ENCODE measurements at regions not wholly inside any gene's neighbourhood (a gene's known extent, or its start where the extent isn't known, plus 50 kb on each side); places are given as distances from the start of the nearest gene placed in this dataset.
"Not testable (repeated sequence)": the region's sequence is repeated elsewhere in the genome, so short reads cannot be mapped to it uniquely, and the experiment has no call there.

DNA sequence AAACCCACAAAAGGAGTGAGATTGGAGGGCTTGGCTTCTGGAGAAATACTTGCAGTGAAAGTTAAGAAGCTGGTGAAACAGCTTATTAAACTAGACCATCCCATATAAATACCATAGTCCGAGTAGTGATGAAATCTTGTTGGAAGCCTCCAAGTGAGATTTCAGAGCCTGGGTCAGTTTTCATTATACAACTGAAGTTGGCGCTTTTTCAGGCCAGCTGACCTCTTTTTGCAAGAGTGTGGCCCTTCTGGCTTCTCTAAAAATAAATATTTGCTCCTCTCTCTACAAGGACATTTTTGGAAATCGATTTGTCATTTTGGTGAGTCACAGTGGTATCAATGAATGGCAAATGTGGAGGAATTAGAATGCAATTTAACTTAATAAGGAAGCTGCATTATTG, 51.2 kb upstream of the THRB start:
- no peak for DNase-seq

DNA sequence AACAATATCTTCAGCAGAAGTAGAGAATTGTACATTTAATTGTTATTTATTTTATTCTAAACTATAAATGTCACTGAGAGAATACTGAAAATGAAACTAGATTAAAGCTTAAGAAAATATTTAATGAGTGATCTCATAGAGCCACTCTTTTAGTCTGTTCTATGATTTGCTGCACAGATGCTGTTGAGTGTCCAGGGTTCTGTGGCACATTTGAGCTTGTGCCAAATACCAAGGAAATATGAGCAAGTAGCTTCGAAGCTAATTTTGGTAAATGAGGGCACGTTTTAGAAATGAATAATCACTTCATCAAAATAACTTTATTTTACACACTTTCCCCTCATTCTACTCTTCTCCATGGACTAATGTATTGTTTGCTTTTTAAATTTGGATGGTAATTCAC, 53.6 kb upstream of the THRB start:
- peak; percentile 0 for DNase-seq

DNA sequence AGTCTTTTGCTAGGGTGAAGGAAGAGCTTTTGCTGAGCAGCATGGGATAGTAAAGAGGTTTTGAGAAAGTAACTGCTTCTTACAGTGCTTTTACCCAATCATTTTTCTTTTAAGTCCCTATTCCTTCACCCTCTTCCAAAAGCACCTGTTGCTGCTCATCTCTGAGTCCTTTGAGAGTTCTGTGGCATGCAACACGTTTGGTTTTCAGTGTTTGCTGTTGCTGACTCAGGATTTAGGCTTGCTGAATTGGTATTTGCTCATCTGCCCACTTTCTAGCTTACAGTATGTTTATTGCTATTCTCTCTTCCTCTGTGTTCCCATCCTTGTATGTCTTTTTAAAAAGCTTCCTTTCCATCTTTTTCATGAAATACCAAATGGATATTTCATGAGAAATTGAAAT, 55.9 kb upstream of the THRB start:
- DNase-seq = no peak

DNA sequence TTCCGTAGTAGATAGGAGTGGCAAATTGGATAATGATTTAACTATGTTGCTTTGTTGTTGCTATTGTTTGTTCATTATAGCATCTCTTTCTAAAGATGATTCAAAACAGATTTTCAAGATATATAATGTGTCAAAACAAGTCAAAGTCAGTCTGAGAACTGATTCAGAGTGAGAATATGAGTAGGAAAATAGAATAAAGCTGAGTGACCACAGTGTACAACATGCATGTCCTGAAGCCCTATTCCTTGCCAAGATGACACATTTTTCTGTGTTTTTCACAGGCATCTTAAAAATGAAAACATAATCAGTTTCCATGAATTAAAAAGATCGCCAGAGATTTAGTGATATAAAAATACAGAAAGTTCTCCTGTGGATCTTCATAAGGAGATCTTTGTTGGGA, 57.0 kb upstream of the THRB start:
- DNase-seq = no peak

DNA sequence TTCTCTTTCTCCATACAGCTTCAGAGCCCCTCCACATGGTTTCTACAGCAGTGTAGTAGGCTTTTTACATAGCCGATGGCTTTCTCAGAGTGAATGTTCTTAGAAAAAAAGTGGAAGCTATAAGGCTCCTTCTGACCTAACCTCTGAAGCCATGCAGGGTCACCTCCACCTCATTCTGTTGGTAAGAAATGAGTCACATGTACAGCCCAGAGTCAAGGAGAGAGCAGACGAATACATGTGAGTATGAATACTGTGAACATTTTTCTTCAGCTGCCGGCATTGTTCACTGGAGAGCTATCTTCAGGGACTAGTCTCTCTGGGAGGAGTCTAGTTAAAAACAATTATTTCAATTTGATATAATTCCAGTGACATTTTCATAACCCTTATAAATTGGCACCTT, 68.2 kb upstream of the THRB start:
- no peak for DNase-seq

DNA sequence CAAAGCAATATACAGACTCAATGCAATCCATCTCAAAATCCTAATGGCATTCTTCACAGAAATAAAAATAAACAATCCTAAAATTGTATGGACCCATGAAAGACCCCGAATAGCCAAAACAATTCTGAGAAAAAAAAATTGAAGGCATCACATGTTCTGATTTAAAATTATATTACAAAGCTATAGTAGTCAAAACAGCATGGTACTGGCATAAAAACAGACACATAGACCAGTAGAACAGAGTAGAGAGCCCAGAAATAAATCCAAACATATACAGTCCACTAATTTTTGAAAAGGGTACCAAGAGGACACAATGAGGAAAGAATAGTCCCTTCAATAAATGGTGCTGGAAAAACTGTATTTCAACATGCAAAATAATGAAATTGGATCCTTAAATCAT, 70.4 kb upstream of the THRB start:
- DNase-seq = no peak

DNA sequence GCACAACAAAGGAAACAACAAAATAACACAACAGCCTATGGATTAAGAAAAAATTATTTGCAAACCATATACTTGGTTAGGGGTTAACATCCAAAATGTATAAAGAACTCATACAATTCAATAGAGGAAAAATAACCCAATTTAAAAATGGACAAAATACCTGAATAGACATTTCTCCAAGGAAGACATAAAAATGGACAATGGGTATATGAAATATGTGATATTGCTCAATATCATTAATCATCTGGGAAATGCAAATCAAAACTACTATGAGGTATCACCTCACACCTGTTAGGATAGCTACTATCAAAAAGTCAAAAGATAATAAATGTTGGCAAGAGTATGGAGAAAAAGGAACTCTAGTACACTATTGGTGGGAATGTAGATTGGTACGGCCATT, 71.0 kb upstream of the THRB start:
- no peak for DNase-seq

DNA sequence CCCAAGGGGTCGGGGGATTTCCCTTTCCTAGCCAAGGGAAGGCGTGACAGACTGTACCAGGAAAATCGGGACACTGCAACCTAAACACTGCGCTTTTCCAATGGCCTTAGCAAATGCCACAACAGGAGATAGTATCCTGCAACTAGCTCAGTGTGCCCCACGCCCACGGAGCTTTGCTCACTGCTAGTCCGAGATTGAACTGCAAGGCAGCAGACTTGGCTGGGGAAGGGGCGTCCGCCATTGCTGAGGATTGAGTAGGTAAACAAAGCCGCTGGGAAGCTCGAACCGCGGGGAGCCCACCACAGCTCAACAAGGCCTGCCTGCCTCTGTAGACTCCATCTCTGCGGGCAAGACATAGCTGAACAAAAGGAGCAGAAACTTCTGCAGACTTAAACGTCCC, 72.3 kb upstream of the THRB start:
- no peak for DNase-seq

DNA sequence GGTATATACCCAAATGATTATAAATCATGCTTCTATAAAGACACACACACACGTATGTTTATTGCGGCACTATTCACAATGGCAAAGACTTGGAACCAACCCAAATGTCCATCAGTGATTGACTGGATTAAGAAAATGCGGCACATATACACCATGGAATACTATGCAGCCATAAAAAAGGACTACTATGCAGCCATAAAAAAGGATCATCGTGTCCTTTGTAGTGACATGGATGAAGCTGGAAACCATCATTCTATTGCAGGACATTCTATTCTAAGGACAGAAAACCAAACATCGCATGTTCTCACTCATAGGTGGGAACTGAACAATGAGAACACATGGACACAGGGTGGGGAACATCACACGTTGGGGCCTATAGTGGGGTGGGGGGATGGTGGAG, 77.8 kb upstream of the THRB start:
- DNase-seq = not testable (repeated sequence)

DNA sequence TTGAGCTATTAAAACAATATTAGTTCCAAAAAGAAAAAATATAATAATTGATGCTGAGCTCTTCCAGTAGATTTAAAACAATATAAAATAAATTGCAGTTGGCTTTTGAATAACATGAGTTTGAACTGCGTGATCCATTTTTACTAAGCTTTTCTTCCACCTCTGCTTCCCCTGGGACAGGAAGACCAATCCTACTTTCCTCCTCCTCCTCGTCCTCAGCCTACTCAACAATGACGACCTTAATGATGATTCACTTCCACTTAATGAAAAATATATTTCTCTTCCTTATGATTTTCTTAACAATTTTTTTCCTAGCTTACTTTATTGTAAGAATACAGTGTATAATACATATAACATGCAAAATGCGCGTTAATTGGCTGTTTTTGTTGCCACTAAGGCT, 78.9 kb upstream of the THRB start:
- DNase-seq = no peak

DNA sequence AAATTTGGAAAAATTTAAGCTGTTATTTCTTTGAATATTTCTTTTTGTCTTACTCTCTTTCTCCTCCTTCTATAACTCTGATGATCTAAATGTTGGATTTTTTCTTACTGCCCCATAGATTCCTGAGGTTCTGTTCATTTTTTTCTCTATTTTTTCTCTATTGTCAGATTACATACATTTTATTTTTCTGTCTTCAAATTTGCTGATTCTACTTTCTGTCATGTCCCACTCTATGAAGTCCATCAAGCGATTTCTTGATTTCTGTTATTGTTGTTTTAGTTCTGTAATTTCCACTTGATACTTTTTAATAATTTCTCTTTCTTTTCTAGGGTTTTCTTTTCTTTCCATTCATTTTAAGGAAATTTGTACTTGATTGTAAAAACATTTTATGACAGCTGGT, 83.7 kb upstream of the THRB start:
- DNase-seq = no peak

DNA sequence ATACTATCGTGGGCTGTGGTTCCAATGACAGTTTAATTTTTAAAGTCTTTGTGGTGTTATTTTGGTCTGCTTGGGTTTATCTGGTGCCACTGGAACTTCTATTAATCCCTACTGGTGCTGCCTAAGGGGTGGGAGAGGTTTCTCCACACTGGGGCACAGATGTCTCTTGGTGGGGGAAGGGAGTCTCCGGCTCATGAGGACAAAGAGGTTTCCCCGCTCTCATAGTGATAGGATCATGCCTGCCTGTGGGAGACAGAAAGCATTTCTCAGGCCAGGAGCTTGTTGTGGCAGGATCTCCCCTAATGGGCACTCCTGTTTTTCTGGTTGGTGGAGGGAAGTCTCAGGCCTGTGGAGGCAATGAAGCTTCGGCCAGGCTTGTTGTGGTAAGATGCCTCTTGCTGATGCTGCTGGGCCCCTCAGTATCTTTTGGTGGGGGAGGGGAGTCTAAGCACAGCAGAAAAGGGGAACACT, 84.3 kb upstream of the THRB start:
- DNase-seq = no peak

DNA sequence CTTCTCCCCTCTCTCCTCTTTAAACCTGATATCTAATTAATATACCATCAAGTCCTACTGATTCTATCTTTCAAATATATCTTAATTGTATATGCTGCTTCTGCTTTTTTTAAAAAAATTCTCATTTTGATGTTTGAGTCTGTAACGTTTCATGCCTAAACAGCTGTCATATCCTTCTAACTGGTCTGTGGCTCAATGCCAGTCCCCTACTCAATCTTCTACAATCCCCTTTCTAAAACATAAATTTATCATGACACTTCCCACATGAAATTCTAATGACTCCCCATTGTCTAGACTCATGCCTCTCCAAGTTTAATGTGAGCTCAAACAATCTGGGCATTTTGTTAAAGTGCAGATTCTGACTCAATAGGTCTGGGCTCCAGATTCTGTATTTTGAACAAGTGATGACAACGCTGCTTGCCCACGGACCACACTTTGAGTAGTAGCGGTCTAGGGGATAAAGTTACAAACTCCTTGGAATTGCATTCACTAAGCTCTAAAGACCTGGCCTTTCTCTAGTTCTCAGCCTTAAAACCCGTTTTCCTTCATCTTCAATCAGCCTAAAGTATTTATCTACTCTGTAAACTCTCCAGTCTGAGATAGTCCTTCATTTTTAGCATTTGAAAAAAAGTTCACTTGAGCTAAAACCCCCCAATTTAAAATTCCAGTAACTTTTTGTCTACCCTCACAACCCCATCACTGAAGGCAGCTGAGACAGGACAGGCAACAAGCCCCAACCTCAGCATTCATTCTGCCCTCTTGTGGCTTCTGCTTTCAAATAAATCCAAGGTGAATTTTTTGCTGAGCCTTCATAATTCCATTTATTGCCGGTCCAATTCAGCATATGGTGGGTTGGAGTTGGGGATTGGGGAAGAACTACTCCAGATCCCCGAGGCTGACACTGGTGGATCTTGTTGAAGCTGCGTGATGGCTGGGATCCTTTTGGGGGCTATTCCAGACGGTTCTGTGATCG, 88.1 kb upstream of the THRB start:
- peak; percentile 51 for DNase-seq

DNA sequence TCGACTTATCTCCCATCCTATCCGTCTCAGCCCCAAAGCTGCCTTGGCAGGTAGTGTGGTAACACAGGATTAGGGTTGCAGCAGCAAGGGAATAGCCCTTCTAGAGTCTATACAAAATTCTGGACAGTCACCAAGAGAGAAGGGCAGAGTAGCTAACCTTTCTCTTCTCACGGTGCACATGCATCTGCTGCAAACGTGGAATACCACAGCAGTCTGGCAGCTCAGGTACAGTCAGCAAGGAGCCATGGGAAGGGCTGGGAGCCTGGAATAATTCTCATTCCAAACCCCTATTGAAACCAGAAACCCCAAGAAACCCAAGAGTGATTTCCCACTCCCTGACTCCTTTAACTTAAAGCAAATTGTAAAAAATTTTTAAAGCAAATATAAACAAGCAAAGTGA, 92.3 kb upstream of the THRB start:
- DNase-seq = no peak

DNA sequence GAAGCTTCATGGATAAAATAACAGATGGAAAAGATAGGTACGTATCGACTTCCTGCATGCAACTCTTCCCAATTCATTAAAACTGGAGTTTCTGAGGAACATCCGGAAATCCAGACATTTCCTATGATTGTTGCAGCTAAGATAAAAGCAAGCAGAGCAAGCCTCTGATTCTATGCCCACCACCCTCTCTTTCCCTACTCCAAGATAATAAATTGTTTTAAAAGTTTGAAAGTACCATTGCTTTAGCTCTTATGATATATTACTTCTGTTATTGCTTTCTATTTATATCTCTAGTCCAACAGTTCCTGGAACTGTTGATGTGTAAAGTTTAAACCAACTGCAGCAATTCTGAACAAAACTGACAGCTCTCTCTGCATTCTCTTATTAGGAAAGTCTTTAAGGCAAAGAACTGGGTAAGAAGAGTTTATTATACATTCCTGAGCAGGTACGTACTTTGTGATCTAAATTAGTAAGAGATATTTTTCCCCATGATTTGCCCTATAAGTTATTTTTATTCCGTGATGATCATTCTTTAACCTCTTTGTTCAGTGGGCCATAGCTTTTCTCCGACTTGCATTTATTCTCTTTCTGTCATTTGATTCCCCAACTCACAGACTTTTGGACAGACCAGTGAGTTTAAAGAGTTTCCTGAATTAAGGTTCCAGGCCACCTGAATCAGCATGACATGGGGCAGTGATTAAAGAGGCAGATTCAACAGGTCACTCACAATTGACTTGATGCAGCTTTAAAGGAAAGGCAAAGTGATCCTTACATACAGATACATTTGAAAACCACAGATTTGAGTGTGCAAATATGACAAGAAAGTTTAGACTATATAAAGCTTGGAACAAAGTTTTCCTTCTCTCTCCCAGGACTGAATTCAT, 94.2 kb upstream of the THRB start:
- DNase-seq = no peak

DNA sequence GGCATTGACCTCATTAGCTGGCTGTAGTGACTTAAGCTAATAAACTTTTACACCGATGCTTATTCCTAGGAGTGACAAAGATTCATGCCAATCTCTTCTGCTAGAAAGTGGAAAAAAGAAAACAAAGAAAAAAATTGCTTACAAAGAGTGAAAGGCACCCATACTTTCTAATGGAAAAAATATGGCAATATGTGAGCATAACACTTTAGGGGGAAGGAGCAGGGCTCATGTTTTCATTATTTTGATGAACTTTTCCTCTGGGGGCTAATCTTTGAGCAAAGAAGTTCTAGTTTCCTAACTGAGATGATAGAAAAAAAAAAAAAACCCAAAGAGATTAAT, 94.8 kb upstream of the THRB start:
- no peak for DNase-seq

DNA sequence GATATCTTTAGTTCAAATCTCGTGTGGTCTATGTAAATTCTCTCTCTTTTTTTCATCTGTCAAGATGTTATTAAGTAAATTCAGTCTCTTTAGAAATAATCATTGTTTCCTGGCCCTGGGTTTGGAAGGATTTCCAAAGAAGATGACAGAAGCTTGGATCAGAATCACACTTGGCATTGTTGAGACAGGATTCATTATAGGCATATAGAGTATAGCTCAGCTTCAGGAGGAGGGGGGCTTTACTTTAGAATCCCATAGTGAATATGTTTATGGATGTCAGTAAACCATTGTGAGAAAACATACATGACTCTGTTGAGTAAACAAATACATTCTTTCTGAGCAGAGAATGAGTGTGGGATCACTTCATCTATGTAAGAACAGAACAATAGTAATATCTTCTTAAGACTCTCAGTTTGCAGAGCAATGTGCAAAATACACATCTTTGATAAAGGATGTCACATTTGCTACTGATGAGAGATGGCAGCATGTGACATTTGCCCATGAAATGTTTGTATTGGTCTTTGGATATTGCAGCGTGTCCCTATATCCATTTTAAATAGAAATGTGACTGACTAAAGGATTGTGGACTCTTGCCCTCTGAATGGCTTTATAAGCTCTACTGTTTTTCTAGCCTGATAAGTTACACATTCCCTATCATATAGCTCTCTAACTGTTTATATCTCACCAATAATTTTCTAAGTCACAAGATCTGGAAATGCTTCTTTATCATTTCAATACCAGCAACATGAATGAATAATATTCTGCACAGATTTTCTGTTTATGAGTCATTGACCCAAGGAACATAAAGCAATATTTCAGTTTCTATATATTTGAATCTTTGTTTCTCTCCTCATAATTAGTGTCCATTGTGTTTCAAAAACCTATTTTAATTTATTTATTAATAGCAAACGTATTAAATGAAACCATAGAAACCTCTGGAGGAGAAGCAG, 95.6 kb upstream of the THRB start:
- DNase-seq = no peak

DNA sequence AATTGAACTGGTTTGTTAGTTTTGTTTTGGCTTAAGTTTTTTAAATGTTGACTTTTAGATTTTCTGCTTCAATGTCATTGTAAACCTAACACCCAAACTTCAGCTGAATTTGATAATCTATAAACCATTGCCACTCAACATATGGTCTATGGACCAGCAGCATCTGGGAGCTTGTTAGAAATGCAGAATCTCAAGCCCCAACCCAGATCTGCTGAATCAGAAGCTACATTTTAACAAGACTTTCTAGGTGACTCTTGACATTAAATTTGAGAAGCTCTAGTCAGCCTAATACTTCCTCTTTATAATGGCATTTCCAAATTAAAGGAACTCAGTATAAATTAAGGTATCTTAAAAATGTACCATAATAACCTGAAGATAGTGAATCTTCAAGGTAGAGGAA, 96.5 kb upstream of the THRB start:
- no peak for DNase-seq

DNA sequence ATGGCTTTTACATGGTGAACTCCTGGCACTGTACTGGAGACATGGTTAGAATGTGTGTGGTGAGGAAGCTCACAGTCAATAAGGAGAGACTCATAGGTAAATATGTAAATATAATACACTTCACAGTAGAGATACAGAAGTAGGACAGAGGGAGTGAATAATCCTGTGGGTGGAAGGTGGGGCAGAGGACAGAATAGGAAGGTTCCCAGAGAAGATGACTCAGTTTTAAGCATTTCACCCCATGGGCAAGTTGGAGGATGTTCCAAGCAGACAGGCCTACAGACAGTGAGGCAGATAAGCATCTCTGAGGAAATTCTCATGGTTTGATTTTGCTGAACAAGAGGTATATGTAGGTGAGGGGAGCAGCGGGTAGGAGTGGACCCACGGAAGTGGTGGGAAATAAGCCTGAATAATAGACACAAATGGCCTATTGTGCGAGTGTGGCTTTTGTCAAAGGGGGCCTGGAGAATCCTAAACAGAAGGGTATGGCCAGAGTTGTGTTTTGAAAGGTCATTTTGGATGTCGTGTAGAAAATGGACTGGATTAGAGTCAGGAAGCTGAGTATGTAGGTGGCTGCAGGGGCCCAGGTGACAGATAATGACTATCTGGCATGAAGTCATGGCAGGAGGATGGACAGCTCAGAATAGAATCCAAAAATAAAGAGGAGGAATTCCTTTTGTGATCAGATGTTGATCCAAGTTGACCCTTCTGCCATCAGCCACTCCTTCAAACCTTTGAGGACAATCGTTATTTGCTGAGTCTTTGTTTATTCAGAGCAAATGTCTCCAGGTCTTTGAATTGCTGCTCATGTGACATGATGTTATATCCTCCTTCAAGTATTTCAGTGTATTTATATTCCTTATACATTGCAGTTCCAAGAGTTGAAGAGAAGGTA, 97.3 kb upstream of the THRB start:
- no peak for DNase-seq

DNA sequence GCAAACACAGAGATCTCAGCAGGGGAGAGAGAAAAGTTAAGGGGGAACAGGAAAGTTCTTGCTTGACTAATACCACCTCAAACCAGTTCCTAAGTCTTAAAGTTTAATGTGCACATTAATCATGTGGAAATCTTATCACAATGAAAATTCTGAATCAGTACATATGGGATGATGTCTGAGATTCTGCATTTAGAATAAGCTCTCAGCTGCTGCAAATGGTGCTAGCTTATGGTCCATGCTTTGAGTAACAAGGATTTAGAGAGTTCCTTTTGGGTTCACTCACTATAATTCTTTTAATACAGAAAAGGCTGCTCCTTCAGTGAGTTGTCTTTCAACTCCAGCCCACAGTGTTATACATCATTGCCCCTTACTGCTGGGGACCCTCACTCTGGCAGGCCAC, 99.5 kb upstream of the THRB start:
- no peak for DNase-seq

DNA sequence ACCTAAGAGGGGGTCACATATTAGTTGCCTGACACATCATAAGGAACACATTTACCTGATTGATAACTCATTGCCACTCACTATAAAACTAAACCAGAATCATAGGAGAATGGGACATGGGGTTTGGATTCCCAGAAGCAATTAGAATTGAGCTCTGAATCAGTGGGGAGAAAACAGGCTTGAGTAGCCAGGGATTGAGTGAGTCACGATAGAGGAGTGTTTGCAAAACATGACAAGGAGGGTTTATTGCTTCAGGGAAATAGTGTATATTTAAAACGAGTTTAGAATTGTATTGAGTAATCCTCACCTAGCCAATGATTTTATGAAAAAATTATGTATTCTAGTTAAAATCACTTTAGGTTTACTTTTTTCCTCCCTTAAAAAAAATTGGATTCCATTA, 101.1 kb upstream of the THRB start:
- no peak for DNase-seq

DNA sequence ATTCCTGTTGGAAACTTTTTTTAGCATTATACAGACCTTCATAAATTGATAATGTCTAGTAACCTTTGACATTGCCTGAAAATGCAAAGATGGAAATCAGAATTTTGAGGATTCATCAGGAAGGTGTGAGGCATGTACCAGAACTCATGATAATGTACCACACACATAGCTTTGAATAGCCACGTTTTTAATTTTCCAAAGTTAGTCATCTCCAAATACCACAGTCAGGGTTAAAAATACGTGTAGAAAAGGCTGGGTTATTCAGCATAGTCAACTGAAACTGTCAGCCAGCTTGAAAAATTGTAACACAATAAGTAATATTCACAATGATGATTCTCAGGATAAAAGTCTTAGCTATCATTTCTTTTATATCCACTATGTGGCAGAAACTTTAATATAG, 102.0 kb upstream of the THRB start:
- no peak for DNase-seq

Measured in NCI-H1105 treated with DMSO at 0.1 percent for 48 hours (cell line).